Prostate gland (tissue), 2 donors: ENCODE measurements at regions not wholly inside any gene's neighbourhood (a gene's known extent, or its start where the extent isn't known, plus 50 kb on each side); places are given as distances from the start of the nearest gene placed in this dataset.
"Not testable (repeated sequence)": the region's sequence is repeated elsewhere in the genome, so short reads cannot be mapped to it uniquely, and the experiment has no call there.

Experiments
- DNase-seq: peaks from one replicate; pipeline ENCODE4 v3.0.0-alpha.2; 2019; ENCODE audit warnings: low spot score
- H3K27ac ChIP-seq, 2 donors: fragments of 200-600 bp; sonication (generic); 2 replicates each; pipeline ENCODE4 v1.5.1; 2017 to 2019
- H3K27me3 ChIP-seq: fragments of 200-600 bp; sonication (generic); replicated peaks from 2 replicates; pipeline ENCODE4 v1.5.1; 2019; ENCODE audit not compliant: insufficient read depth
- H3K36me3 ChIP-seq, 2 donors: fragments of 200-600 bp; sonication (generic); 1 replicate in 1 of 2; 2 replicates in 1 of 2; pipeline versions ENCODE4 v1.5.1 to v1.8.1; 2017 to 2019
- H3K4me1 ChIP-seq: fragments of 200-600 bp; sonication (generic); replicated peaks from 2 replicates; pipeline ENCODE4 v1.5.1; 2019
- H3K4me3 ChIP-seq, 2 donors: fragments of 200-600 bp; sonication (generic); 2 replicates each; pipeline ENCODE4 v1.5.1; 2017 to 2019
- H3K9me3 ChIP-seq: fragments of 200-600 bp; sonication (generic); 2 replicates; pipeline ENCODE4 v1.5.1; 2017
- POLR2A ChIP-seq: fragments of 450-650 bp; IDR thresholded peaks from one replicate; pipeline ENCODE4 v1.6.1; 2016; ENCODE audit warnings: antibody characterized with exemption, mild to moderate bottlenecking
- POLR2AphosphoS5 ChIP-seq: sonication (generic); formaldehyde crosslinking; IDR thresholded peaks from one replicate; pipeline ENCODE4 v1.6.1; 2017; ENCODE audit warnings: antibody characterized with exemption
- WGBS: methylation state at CpG from one replicate; pipeline ENCODE4 v1.1.5; 2018; 5-methylcytosine and 5-hydroxymethylcytosine counted together
- intact Hi-C: fragments of 100-400 bp; cut with DNase I; formaldehyde crosslinking; loops from one replicate; pipeline ENCODE4 v1.14.2; 2022
- TF ChIP-seq, protein P1 (sequence below), 4 experiments: fragments of 200-600 bp in 2 of 4; fragments of 450-650 bp in 2 of 4; sonication (generic) in 2 of 4; IDR thresholded peaks; 1 replicate in 3 of 4; 2 replicates in 1 of 4; pipeline ENCODE4 v1.5.1; 2016 to 2019; ENCODE audit warnings: antibody characterized with exemption in 4 of 4, mild to moderate bottlenecking in 2 of 4, moderate library complexity in 2 of 4

DNA sequence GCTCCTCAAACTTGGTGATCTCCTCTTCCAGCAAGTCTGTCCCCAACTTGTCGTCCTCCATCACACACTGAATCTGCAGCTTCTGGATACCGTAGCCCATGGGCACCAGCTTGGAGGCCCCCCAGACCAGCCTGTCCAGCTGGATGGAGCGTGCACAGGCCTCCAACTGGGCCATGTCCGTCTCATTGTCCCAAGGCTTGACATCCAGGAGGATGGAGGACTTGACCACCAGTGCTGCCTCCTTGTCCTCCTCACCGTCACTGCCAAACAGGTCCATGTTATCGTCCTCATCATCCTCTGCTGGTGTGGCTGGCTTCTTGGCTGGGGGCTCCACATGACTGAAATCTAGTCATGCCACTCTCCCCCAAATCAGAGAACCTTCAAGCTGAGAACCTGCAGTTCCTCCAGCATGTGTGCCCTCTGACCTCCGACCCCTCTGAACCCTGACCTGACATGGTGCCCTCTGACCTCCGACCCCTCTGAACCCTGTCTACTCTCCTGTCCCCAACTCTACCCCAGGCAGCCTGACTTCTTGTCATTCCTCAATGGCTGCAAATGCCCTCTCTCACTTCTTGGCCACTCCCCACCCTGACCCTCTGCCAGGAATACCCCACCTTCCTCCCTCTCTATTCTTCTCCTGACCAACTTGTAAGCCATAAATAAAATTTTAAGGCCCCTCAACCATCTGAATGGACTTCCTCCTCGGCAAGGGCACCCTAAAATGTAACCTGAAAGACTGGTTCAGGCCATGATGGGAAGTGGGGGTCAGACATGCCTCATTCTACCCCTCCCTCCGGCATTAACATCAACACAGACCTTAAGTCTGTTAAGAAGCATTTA is 275.7 kb upstream of the C1orf174 start:
- 85% methylated on average over 10 of the region's 10 CpGs for WGBS
- Histone ChIP-seq H3K27ac (no peak overlapping the region), H3K4me3 (no peak overlapping the region), H3K36me3 (no peaks in the 10 kb centered on the region), H3K27me3 (no peaks in the 10 kb centered on the region), H3K9me3 (no peaks in the 10 kb centered on the region), H3K4me1 (no peaks in the 10 kb centered on the region)
- DNase-seq = no peak
- TF ChIP-seq POLR2A (no peak), POLR2AphosphoS5 (no peak)
- TF ChIP-seq, protein P1, sequence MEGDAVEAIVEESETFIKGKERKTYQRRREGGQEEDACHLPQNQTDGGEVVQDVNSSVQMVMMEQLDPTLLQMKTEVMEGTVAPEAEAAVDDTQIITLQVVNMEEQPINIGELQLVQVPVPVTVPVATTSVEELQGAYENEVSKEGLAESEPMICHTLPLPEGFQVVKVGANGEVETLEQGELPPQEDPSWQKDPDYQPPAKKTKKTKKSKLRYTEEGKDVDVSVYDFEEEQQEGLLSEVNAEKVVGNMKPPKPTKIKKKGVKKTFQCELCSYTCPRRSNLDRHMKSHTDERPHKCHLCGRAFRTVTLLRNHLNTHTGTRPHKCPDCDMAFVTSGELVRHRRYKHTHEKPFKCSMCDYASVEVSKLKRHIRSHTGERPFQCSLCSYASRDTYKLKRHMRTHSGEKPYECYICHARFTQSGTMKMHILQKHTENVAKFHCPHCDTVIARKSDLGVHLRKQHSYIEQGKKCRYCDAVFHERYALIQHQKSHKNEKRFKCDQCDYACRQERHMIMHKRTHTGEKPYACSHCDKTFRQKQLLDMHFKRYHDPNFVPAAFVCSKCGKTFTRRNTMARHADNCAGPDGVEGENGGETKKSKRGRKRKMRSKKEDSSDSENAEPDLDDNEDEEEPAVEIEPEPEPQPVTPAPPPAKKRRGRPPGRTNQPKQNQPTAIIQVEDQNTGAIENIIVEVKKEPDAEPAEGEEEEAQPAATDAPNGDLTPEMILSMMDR (IDR thresholded peaks at IDR 0.05) = no peak
- intact Hi-C loops = no loop called here

DNA sequence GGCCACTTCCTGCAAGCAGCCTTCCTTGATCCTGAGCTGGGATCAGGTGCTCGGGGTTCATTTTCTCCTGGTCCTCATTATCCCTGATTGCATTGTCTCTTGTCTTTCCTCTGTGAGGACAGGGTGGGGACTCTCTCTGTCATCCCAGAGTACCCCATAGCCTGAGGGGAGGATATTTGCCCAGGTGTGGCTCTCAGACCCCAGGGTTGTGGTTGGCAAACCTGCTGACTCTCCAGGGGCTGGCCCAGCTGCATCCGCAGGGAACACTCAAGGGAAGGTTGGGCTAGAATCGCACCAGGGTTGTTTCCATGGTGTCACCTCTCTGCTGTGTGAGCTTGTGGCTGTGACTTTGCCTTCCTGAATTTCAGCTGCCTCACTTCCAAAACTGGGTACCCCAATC is 276.8 kb upstream of the C1orf174 start:
- Histone ChIP-seq H3K4me3 (no peak overlapping the region), H3K36me3 (no peaks in the 10 kb centered on the region), H3K4me1 (no peaks in the 10 kb centered on the region), H3K27me3 (no peaks in the 10 kb centered on the region), H3K27ac (no peak overlapping the region), H3K9me3 (no peaks in the 10 kb centered on the region)
- DNase-seq = no peak
- WGBS = 89% methylated on average over 3 of the region's 3 CpGs
- intact Hi-C loops = no loop called here
- no peak for TF ChIP-seq POLR2AphosphoS5
- TF ChIP-seq POLR2A = no peak
- TF ChIP-seq, protein P1 (IDR thresholded peaks at IDR 0.05) = no peak

DNA sequence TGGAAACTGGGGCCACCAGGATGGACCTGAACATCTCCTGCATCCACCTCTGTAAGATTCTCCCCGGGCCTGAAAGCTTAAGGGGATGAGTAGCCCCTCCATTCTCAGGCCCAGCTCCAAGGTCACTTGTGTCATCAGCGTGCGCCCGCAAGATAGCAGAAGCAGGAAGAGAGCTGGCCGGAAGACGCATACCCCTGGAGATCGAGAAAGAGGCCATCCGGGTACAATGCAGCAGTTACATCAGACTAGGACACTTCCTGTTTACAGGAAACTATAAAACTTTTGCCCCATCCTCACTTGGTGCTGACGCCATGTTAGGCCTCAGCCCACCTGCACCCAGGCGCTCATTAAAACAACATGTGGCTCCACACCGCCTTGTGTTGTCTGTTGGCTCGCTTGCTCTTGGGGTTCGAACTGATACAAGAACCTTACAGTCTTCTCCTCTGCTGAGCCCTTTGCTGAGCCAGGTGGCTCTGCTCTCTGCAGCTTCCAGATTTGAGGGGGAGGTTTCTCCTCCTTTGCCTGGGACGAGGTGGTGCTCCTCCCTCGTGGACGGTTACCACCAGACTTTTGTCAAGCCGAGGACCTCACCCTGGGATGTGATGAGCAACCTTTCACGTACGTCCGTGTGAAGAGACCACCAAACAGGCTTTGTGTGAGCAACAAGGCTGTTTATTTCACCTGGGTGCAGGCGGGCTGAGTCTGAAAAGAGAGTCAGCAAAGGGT is 277.5 kb upstream of the C1orf174 start:
- no peak for DNase-seq
- no peaks in the 10 kb centered on the region for H3K27me3 ChIP-seq
- H3K9me3 ChIP-seq = no peaks in the 10 kb centered on the region
- H3K27ac ChIP-seq = no peak overlapping the region
- TF ChIP-seq POLR2A = no peak
- TF ChIP-seq POLR2AphosphoS5 = no peak
- 84% methylated on average over 21 of the region's 21 CpGs for WGBS
- H3K36me3 ChIP-seq = no peaks in the 10 kb centered on the region
- H3K4me3 ChIP-seq = no peak overlapping the region
- H3K4me1 ChIP-seq = no peaks in the 10 kb centered on the region
- intact Hi-C loops = no loop called here

DNA sequence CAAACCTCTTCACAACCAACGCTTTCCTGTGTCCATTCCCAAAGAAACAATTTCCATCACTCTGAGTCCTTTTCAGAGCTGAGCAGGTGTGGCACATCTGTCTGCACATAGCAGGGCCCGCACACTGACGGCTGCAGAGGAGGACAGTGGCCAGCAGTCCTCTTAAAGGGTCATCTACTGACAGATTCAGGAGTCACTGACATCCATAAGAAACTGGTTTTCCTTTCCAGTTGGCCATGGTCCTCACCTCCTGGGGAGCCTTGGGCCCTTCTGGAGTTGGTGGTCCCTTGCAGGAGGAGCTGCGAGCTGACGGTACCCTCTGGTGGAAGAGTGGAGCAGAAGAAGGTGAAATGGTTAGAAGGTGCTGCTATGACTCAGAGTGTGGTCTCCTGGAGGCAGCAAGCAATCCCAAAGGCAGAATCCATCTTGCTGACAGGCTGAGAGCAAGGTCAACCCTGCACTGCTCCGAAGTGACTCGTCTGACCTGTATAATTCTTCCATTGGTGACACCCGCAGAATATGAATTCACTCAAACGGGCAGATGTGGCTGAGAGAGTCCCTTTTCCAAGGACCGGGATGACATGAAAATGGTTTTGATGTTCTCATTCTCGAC is 278.5 kb upstream of the C1orf174 start:
- no peaks in the 10 kb centered on the region for H3K4me1 ChIP-seq
- H3K27me3 ChIP-seq = no peaks in the 10 kb centered on the region
- no peak for DNase-seq
- H3K4me3 ChIP-seq = no peak overlapping the region
- H3K9me3 ChIP-seq = no peaks in the 10 kb centered on the region
- no peaks in the 10 kb centered on the region for H3K36me3 ChIP-seq
- no peak overlapping the region for H3K27ac ChIP-seq
- WGBS = 80% methylated on average over 11 of the region's 11 CpGs
- no peak for TF ChIP-seq POLR2A
- TF ChIP-seq, protein P1 (IDR thresholded peaks at IDR 0.05) = no peak
- TF ChIP-seq POLR2AphosphoS5 = no peak
- intact Hi-C loops = no loop called here

DNA sequence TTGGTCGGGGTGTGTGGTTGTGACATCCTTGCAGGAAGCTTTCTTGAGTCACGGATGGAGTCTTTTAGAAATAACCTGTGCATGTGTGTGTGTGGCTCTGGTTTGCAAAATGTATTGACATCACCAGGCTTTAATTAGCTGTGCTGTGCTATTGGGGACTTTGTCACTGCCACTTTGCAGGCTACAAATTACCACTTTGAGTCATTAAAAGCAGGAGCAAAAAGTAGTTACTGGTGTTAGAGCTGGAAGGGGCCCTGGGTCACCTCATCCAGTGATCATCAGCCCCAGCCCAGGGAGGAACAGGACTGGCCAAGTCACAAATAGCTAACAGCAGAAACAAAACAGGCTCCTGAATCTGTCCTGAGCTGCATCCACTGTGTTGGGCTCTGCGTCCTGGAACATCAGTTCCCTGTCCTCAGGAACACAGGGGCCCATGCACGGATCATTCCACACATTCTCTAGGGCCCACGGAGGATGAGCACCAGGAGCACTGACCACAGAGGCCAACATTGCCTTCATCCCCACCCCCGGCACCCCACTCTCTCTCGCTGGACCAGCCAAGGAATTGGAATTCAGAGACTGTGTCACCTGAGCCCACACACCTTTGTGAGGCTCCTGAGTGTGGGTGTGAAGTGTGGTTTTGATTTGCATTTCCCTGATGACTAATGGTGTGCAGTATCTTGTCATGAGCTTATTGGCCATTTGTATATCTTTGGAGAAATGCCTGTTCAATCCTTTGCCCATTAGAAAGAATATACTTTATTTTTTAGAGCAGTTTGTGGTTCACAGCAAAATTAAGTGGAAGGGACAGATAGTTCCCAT is 280.1 kb upstream of the C1orf174 start:
- DNase-seq = no peak
- WGBS = 72% methylated on average over 7 of the region's 7 CpGs
- no peak overlapping the region for H3K4me3 ChIP-seq
- H3K27me3 ChIP-seq = no peaks in the 10 kb centered on the region
- no peaks in the 10 kb centered on the region for H3K9me3 ChIP-seq
- no peak overlapping the region for H3K27ac ChIP-seq
- H3K4me1 ChIP-seq = no peaks in the 10 kb centered on the region
- no peaks in the 10 kb centered on the region for H3K36me3 ChIP-seq
- intact Hi-C loops = no loop called here
- TF ChIP-seq, protein P1 (IDR thresholded peaks at IDR 0.05) = no peak
- TF ChIP-seq POLR2AphosphoS5 (no peak), POLR2A (no peak)

DNA sequence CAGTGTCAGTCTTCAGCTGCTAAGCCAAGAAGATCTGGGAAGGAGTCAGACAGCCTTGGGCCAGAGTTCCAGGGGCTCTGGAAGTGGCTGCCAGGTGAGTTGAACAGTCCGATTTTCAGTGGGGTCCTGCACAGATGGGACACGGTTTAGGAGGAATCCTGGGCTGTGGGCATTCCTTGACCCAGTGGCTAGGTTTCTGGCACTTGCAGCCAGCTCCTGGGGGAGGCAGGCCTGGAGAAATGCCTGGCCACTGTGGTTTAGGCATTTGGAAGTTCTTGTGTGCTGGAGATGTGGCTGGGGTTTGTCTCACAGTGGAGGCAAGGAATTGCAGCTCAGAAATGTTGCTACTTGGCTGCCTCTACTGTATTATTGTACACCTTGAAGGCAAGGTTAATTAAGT is 286.4 kb upstream of the C1orf174 start:
- H3K27me3 ChIP-seq, H3K36me3 ChIP-seq, DNase-seq, H3K4me3 ChIP-seq, H3K4me1 ChIP-seq, intact Hi-C loops, H3K9me3 ChIP-seq, H3K27ac ChIP-seq: not testable (repeated sequence)
- 75% methylated on average over 2 of the region's 2 CpGs for WGBS
